A673 (cell line): ENCODE measurements at regions not wholly inside any gene's neighbourhood (a gene's known extent, or its start where the extent isn't known, plus 50 kb on each side); places are given as distances from the start of the nearest gene placed in this dataset.

ENCODE experiments used
- BruUV-seq: library from RNA; stranded (reverse); fragments of 400-500 nt; replicated peaks from 2 replicates; lab custom pipeline; 2021; lab: Mats Ljungman, UMichigan
- CTCF ChIA-PET: fragments of 300-600 bp; sonication (Branson Sonifier 250); formaldehyde crosslinking; loops from one replicate; lab custom pipeline; 2022; ENCODE audit warnings: antibody characterized with exemption; lab: Charles Lee
- POLR2A ChIA-PET: fragments of 300-600 bp; sonication (Branson Sonifier 250); formaldehyde crosslinking; loops from one replicate; lab custom pipeline; 2022; ENCODE audit warnings: antibody characterized with exemption; ENCODE audit not compliant: low non-redundant PET; lab: Charles Lee
- DNase-seq: peaks from one replicate; pipeline ENCODE4 v3.0.0-alpha.2; 2015; ENCODE audit warnings: low spot score
- H3K27ac ChIP-seq: fragments of 200-600 bp; sonication (generic); 2 replicates; pipeline ENCODE4 v1.5.1; 2016; ENCODE audit warnings: mixed run types, low read depth, mild to moderate bottlenecking, mixed read lengths, antibody characterized with exemption, low read length; ENCODE audit not compliant: poor library complexity, severe bottlenecking
- H3K27me3 ChIP-seq: fragments of 200-600 bp; sonication (generic); replicated peaks from 2 replicates; pipeline ENCODE4 v1.6.1; 2017; ENCODE audit warnings: mixed run types, low read depth, mild to moderate bottlenecking, mixed read lengths, antibody characterized with exemption, low read length; ENCODE audit not compliant: insufficient read depth, poor library complexity
- H3K36me3 ChIP-seq: fragments of 200-600 bp; sonication (generic); 2 replicates; pipeline ENCODE4 v1.6.1; 2016; ENCODE audit warnings: mixed run types, mild to moderate bottlenecking, mixed read lengths, antibody characterized with exemption, low read length; ENCODE audit not compliant: insufficient read depth, poor library complexity, severe bottlenecking
- H3K4me1 ChIP-seq: fragments of 200-600 bp; sonication (generic); 2 replicates; pipeline ENCODE4 v1.6.1; 2017; ENCODE audit warnings: mixed run types, mild to moderate bottlenecking, mixed read lengths, antibody characterized with exemption, low read length; ENCODE audit not compliant: insufficient read depth, poor library complexity, severe bottlenecking
- H3K4me3 ChIP-seq: fragments of 200-600 bp; sonication (generic); 2 replicates; pipeline ENCODE4 v1.5.1; 2016; ENCODE audit warnings: low read depth, mixed run types, mild to moderate bottlenecking, mixed read lengths, low read length; ENCODE audit not compliant: poor library complexity, severe bottlenecking
- H3K9me3 ChIP-seq: fragments of 200-600 bp; sonication (generic); 2 replicates; pipeline ENCODE4 v1.6.1; 2016; ENCODE audit warnings: mixed run types, low read depth, mild to moderate bottlenecking, mixed read lengths, antibody characterized with exemption, low read length; ENCODE audit not compliant: poor library complexity, severe bottlenecking
- EZH2 ChIP-seq: fragments of 200-600 bp; sonication (generic); IDR thresholded peaks from 2 replicates; pipeline ENCODE4 v1.6.1; 2017; ENCODE audit warnings: borderline replicate concordance, low read depth, mild to moderate bottlenecking, mixed read lengths, antibody characterized with exemption, low read length; ENCODE audit not compliant: poor library complexity, severe bottlenecking
- intact Hi-C: fragments of 100-400 bp; cut with micrococcal nuclease; formaldehyde crosslinking; loops from one replicate; pipeline ENCODE4 v1.10.0; 2022; ENCODE audit not compliant: unreplicated experiment
- TF ChIP-seq, protein P1 (sequence below): fragments of 300-800, 200-600 bp; sonication (generic); conservative IDR thresholded peaks from 2 replicates; pipeline ENCODE4 v1.5.1; 2017; ENCODE audit warnings: low read depth, mild to moderate bottlenecking, antibody characterized with exemption, low read length, moderate library complexity, mixed read lengths

DNA sequence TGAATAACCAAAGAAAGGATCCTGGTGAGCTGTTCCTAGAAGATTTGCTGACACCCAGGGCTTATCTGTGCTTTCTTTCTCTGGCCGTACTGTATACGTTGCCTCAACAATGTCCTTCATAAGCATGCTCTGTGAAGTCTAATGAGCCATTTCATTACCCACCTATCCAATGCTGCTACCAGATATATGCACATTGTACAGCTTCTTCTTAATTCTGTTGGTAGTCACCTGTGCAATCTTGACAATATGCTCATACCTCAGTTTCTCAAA lies 731.8 kb upstream of the NCAM2 start:
- H3K9me3 ChIP-seq: peaks cover 5% of the 10 kb centered on the region
- H3K4me3 ChIP-seq: no peak overlapping the region
- no peaks in the 10 kb centered on the region for H3K27me3 ChIP-seq
- TF ChIP-seq EZH2: no peak
- TF ChIP-seq, protein P1, sequence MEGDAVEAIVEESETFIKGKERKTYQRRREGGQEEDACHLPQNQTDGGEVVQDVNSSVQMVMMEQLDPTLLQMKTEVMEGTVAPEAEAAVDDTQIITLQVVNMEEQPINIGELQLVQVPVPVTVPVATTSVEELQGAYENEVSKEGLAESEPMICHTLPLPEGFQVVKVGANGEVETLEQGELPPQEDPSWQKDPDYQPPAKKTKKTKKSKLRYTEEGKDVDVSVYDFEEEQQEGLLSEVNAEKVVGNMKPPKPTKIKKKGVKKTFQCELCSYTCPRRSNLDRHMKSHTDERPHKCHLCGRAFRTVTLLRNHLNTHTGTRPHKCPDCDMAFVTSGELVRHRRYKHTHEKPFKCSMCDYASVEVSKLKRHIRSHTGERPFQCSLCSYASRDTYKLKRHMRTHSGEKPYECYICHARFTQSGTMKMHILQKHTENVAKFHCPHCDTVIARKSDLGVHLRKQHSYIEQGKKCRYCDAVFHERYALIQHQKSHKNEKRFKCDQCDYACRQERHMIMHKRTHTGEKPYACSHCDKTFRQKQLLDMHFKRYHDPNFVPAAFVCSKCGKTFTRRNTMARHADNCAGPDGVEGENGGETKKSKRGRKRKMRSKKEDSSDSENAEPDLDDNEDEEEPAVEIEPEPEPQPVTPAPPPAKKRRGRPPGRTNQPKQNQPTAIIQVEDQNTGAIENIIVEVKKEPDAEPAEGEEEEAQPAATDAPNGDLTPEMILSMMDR: no peak
- no peaks in the 10 kb centered on the region for H3K36me3 ChIP-seq
- DNase-seq: no peak
- no peak overlapping the region for H3K27ac ChIP-seq
- ChIA-PET CTCF (no interaction called here), POLR2A (no interaction called here)
- no peaks in the 10 kb centered on the region for H3K4me1 ChIP-seq
- BruUV-seq: no TSS peak
- intact Hi-C loops: no loop called here

DNA sequence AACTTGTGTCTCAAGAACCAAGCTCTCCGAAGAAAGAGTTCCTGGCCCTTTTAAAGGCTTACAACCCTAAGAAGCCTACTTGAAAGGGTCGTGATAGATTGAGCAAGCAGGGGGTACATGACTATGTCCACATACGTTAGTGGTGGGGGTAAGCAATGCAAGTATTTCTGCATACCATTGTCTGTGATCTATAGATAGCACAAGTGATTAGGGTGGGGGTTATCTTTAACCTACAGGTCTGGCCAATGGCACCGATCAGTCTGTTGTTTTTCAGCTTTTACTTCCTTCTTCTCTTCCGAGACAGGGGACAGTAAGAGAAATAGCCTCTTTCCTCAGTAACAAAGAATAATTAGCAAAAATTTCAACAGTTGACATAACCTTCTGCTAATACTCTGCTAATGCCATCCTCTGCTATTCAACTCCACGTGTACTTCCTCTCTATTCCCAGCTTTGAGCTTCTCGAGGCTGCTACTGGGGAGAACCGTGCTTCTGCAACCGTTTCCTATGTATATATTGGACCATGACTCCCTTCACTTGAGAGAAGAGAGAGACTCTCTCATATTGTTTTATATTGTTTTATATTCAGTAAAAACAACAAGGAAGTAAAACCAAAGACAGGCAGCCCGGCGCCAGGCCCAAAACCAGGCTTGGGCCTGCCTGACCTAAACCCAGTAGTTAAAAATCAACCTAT lies 727.7 kb upstream of the NCAM2 start:
- intact Hi-C loops: no loop called here
- CTCF ChIA-PET: no interaction called here
- POLR2A ChIA-PET: no interaction called here
- no TSS peak for BruUV-seq
- no peak for TF ChIP-seq EZH2
- Histone ChIP-seq H3K9me3 (peaks cover 10% of the 10 kb centered on the region), H3K4me1 (no peaks in the 10 kb centered on the region), H3K27me3 (no peaks in the 10 kb centered on the region), H3K36me3 (no peaks in the 10 kb centered on the region), H3K27ac (no peak overlapping the region), H3K4me3 (no peak overlapping the region)
- DNase-seq: no peak

DNA sequence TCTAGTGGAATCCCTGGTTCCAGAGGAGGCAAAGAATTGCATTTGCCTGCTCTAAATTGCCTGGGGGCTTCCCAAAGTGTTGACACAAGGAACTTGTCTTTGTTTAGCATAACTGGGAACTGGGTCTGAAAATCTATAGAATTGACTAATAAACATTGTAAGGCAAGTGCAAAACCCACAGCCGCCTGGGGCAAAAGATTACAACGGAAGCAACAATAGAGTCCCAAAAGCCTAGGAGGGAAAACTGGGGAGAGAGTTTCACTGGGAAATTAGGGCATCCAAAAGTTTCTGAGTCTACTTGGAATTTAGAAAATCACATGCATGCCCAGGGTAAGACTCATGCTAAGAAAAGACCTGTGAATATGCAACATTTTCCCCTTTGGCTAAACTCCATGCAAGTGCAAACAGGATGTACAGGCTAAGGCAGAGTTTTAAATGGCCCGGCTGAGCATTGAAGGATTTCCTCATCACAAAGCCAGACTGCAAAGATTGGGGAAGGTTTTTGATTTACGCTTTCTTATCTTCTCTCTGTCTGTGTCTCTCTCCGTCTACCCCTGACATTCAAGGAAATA lies 725.3 kb upstream of the NCAM2 start:
- H3K36me3 ChIP-seq: no peaks in the 10 kb centered on the region
- TF ChIP-seq EZH2: no peak
- TF ChIP-seq, protein P1: no peak
- no peak for DNase-seq
- intact Hi-C loops: no loop called here
- POLR2A ChIA-PET: no interaction called here
- H3K4me3 ChIP-seq: no peak overlapping the region
- no peaks in the 10 kb centered on the region for H3K27me3 ChIP-seq
- H3K9me3 ChIP-seq: peaks cover 10% of the 10 kb centered on the region
- no peaks in the 10 kb centered on the region for H3K4me1 ChIP-seq
- BruUV-seq: no TSS peak
- no peak overlapping the region for H3K27ac ChIP-seq
- CTCF ChIA-PET: no interaction called here

DNA sequence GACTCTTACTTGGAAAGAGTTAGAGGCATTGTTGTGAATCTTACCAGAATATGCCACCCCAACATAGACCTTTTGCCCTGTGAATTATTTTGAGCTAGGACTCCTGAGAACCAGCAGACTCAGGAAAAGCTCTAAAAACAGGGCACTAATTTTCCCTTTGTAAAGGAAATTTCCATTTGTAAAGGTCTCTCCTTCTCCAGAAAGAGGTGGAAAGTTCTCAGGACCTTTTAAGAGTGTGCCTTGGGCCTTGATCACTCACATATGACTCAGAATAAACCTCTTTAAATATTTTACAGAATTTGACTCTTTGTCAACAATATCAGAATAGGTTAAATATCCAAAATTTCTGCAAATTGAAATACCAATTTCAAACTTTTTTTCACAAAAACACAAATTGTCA lies 721.8 kb upstream of the NCAM2 start:
- H3K27me3 ChIP-seq: no peaks in the 10 kb centered on the region
- no peaks in the 10 kb centered on the region for H3K36me3 ChIP-seq
- CTCF ChIA-PET: no interaction called here
- H3K4me1 ChIP-seq: no peaks in the 10 kb centered on the region
- no TSS peak for BruUV-seq
- intact Hi-C loops: no loop called here
- H3K27ac ChIP-seq: no peak overlapping the region
- H3K4me3 ChIP-seq: no peak overlapping the region
- POLR2A ChIA-PET: no interaction called here
- no peak for TF ChIP-seq EZH2
- TF ChIP-seq, protein P1: no peak
- peaks cover 14% of the 10 kb centered on the region for H3K9me3 ChIP-seq
- DNase-seq: no peak
